Kidney (tissue), 13 donors: ENCODE measurements at regions not wholly inside any gene's neighbourhood (a gene's known extent, or its start where the extent isn't known, plus 50 kb on each side); places are given as distances from the start of the nearest gene placed in this dataset.

Experiments used
- DNase-seq, 5 donors: peaks; one replicate each; pipeline ENCODE4 v3.0.0-alpha.2; 2013 to 2020
- FAIRE-seq: peaks from 2 replicates; lab custom pipeline; 2012; peaks lifted over from hg19 to GRCh38; lab: Jason Lieb, UNC
- H3K27ac ChIP-seq, 2 donors: one replicate each; pipeline ENCODE4 v1.7.0; 2013; ENCODE audit warnings: low read depth in 2 of 2, low read length in 2 of 2, inconsistent platforms in 1 of 2
- H3K27me3 ChIP-seq: one replicate; pipeline ENCODE4 v1.7.1; 2013; ENCODE audit warnings: low read length, inconsistent platforms; ENCODE audit not compliant: control insufficient read depth, insufficient read depth
- H3K36me3 ChIP-seq, 3 donors: one replicate each; pipeline versions ENCODE4 v1.7.0 to v1.7.1; 2013; ENCODE audit warnings: low read length in 3 of 3, control low read depth in 1 of 3, inconsistent platforms in 1 of 3; ENCODE audit not compliant: insufficient read depth in 3 of 3, control insufficient read depth in 2 of 3
- H3K4me1 ChIP-seq, 3 donors: one replicate each; pipeline versions ENCODE4 v1.7.0 to v1.7.1; 2013; ENCODE audit warnings: low read length in 3 of 3, inconsistent platforms in 1 of 3, low read depth in 1 of 3; ENCODE audit not compliant: control insufficient read depth in 2 of 3, insufficient read depth in 2 of 3
- H3K4me3 ChIP-seq, 3 donors: one replicate each; pipeline versions ENCODE4 v1.7.0 to v1.8.1; 2013; ENCODE audit warnings: low read length in 3 of 3, control low read depth in 1 of 3, inconsistent platforms in 1 of 3
- H3K9ac ChIP-seq, 3 donors: one replicate each; pipeline versions ENCODE4 v1.7.0 to v1.7.1; 2013; ENCODE audit warnings: low read length in 3 of 3, control low read depth in 1 of 3, inconsistent platforms in 1 of 3
- H3K9me3 ChIP-seq, 3 donors: one replicate each; pipeline versions ENCODE4 v1.7.0 to v1.7.1; 2013; ENCODE audit warnings: low read length in 3 of 3, control low read depth in 1 of 3, inconsistent platforms in 1 of 3; ENCODE audit not compliant: control insufficient read depth in 2 of 3, insufficient read depth in 1 of 3
- CTCF ChIP-seq: IDR thresholded peaks from 3 replicates; pipeline ENCODE4 v1.5.1; 2012; ENCODE audit warnings: mild to moderate bottlenecking, moderate library complexity, borderline replicate concordance; ENCODE audit not compliant: insufficient read depth; ENCODE audit errors: extremely low read depth
- intact Hi-C: fragments of 100-400 bp; cut with DNase I; formaldehyde crosslinking; loops from one replicate; pipeline ENCODE4 v1.11.1; 2022
- donor health status: control.
- donor health status: control.
- donor health status: control.
- donor health status: control.
- donor health status: control.
- donor health status: DM: yes; HTN: yes; CAD: no.
- donor health status: Normal renal cell carcinoma (clear cell type).

- no peak overlapping the region for H3K27ac ChIP-seq
- no peak for TF ChIP-seq CTCF
- FAIRE-seq (no peak), DNase-seq (no peak)
- H3K4me3 ChIP-seq, result no peak overlapping the region
- H3K36me3 ChIP-seq, result no peaks in the 10 kb centered on the region
- H3K4me1 ChIP-seq, result peaks cover 0 to 3% (median 0%) of the 10 kb centered on the region in 3 donors
- H3K27me3 ChIP-seq, result no peaks in the 10 kb centered on the region
- intact Hi-C loops, result no loop called here
- H3K9ac ChIP-seq, result no peak overlapping the region
- H3K9me3 ChIP-seq, result no peaks in the 10 kb centered on the region
Observed at GRCh38 chr9:1233568-1233967, 183.4 kb downstream of the DMRT2 start.

GRCh38 chr9:1235650-1236049 lies 185.5 kb downstream of the DMRT2 start:
- Histone ChIP-seq H3K36me3 (no peaks in the 10 kb centered on the region), H3K9ac (no peak overlapping the region), H3K4me1 (peaks cover 0 to 3% (median 0%) of the 10 kb centered on the region in 3 donors), H3K9me3 (no peaks in the 10 kb centered on the region), H3K27me3 (no peaks in the 10 kb centered on the region), H3K27ac (no peak overlapping the region), H3K4me3 (no peak overlapping the region)
- FAIRE-seq, result no peak
- DNase-seq, result no peak
- intact Hi-C loops, result no loop called here
- no peak for TF ChIP-seq CTCF

DNA sequence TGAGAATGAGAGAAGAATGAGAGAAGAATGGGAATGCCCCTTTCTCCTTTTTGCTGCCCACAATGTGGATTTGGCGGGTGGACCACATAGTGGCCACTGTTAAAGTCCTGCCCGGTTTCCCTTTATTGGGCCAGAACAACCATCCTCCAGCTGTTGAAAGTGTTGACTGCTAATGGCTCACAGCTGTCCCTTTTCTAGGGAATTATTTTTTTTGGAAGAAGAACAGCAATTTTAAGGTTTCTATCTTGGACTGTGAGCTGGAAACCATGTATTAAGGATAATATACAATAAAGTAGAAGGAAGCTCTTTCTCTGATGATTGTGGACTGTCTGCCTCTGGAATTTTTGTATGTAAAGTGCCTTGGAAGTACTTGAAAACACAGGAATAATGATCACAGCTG lies 185.9 kb downstream of the DMRT2 start:
- intact Hi-C loops, result no loop called here
- no peak for TF ChIP-seq CTCF
- no peak overlapping the region for H3K27ac ChIP-seq

DNA sequence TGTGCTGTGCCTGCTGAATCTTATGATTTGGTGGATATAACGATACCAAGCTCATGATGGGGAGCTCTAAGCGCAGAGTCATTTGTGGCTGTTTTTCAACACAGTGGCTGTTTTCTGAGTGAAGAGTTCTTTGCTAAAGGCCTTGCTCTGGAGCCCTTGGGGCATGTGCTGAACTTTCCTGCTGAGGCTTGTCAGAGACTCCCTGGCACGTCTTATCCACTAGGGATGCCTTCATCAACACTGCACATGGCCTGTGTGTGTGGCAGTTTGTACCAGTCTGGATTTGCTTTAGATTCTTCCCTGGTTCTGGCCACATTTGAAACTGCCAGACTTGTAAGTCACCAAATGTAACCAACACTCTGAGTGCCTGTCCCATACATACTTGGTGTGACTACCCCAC lies 188.2 kb downstream of the DMRT2 start:
- no peaks in the 10 kb centered on the region for H3K4me1 ChIP-seq
- no peak for FAIRE-seq

More for the DNA sequence above, 185.9 kb downstream of the DMRT2 start:
- H3K27me3 ChIP-seq, result no peaks in the 10 kb centered on the region
- DNase-seq (peak in 1 of 5 donors; percentile 62), FAIRE-seq (no peak)
- H3K9ac ChIP-seq, result no peak overlapping the region
- H3K9me3 ChIP-seq, result no peaks in the 10 kb centered on the region
- H3K4me1 ChIP-seq, result peaks cover 0 to 3% (median 0%) of the 10 kb centered on the region in 3 donors
- no peaks in the 10 kb centered on the region for H3K36me3 ChIP-seq
- H3K4me3 ChIP-seq, result no peak overlapping the region

More for the DNA sequence above, 188.2 kb downstream of the DMRT2 start:
- H3K36me3 ChIP-seq, result no peaks in the 10 kb centered on the region
- H3K27ac ChIP-seq, result no peak overlapping the region
- H3K9me3 ChIP-seq, result no peaks in the 10 kb centered on the region
- DNase-seq, result no peak
- no peak for TF ChIP-seq CTCF
- no peaks in the 10 kb centered on the region for H3K27me3 ChIP-seq
- intact Hi-C loops, result no loop called here
- no peak overlapping the region for H3K4me3 ChIP-seq
- H3K9ac ChIP-seq, result no peak overlapping the region
